ENCODE measurements at regions not wholly inside any gene's neighbourhood (a gene's known extent, or its start where the extent isn't known, plus 50 kb on each side); places are given as distances from the start of the nearest gene placed in this dataset.

DNA sequence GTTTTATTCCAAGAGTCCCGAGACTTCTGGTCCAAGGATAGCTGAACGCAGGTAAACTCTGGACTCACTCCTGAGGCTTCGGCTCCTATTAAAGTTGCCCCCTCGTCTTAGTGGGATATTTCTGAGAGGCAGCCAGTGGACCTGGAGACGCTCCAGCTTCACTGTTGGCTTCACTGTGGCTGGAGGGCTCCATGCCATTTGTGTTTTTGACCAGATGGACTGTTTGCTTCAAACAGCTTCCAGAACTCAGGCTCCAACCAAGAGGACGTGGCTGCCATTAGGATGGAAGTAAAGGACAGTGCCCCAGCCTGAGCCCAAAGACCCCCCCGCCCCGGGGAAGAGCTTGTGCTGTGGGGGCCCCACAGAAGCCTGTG lies 94.4 kb upstream of the LDAH start:
- intact Hi-C loops (cut with DNase I): no loop called here
- no peak overlapping the region for H3K27ac ChIP-seq
- DNase-seq: no peak

DNA sequence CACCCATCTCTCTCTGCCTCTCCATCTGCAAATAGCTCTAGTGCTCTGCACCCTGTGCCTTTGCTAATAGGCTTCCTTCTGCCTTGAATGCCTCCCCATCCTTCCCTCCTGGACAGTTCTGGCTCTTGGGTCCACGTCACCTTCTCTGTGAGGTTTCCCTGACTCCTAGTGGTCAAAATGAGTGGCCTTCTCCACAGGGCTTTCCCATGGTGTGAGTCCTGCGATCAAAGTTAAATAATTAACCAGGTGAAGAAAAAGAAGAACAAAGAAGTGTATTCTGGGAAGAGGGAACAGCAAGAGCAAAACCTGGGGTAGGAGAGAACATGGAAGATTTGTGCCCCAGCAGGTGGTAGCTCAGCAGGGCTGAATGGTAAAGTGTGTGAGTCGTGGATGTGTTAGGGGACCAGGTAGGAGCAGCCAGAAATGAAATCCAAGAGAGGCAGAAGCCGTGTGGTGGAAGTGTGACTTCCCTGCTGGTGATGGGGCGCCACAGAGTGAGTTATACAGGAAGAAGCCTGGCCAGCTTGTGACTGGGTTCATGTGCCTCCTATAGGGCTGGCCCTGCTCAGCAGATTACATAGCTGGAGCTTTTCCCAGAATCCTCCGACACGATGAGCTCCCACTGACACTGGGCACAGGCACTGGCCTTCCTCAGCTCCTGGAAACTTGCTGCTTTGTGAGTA lies 93.8 kb upstream of the LDAH start:
- no peaks in the 10 kb centered on the region for H3K4me1 ChIP-seq
- no peak for ATAC-seq
- no peaks in the 10 kb centered on the region for H3K9me3 ChIP-seq
- intact Hi-C loops (cut with DNase I): no loop called here
- H3K27me3 ChIP-seq (ENCODE audit: low read depth): peaks cover 6% of the 10 kb centered on the region
- H3K36me3 ChIP-seq: no peaks in the 10 kb centered on the region
- TF ChIP-seq, protein P1, sequence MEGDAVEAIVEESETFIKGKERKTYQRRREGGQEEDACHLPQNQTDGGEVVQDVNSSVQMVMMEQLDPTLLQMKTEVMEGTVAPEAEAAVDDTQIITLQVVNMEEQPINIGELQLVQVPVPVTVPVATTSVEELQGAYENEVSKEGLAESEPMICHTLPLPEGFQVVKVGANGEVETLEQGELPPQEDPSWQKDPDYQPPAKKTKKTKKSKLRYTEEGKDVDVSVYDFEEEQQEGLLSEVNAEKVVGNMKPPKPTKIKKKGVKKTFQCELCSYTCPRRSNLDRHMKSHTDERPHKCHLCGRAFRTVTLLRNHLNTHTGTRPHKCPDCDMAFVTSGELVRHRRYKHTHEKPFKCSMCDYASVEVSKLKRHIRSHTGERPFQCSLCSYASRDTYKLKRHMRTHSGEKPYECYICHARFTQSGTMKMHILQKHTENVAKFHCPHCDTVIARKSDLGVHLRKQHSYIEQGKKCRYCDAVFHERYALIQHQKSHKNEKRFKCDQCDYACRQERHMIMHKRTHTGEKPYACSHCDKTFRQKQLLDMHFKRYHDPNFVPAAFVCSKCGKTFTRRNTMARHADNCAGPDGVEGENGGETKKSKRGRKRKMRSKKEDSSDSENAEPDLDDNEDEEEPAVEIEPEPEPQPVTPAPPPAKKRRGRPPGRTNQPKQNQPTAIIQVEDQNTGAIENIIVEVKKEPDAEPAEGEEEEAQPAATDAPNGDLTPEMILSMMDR (IDR thresholded peaks at IDR 0.05): peak; percentile 11
- no peak overlapping the region for H3K4me3 ChIP-seq
- no peak for DNase-seq
- no peak overlapping the region for H3K27ac ChIP-seq

More for the DNA sequence above, 94.4 kb upstream of the LDAH start:
- H3K36me3 ChIP-seq: no peaks in the 10 kb centered on the region
- no peaks in the 10 kb centered on the region for H3K9me3 ChIP-seq
- H3K27me3 ChIP-seq (ENCODE audit: low read depth): peaks cover 6% of the 10 kb centered on the region
- H3K4me3 ChIP-seq: no peak overlapping the region
- TF ChIP-seq, protein P1 (IDR thresholded peaks at IDR 0.05): no peak
- no peaks in the 10 kb centered on the region for H3K4me1 ChIP-seq
- no peak for ATAC-seq

DNA sequence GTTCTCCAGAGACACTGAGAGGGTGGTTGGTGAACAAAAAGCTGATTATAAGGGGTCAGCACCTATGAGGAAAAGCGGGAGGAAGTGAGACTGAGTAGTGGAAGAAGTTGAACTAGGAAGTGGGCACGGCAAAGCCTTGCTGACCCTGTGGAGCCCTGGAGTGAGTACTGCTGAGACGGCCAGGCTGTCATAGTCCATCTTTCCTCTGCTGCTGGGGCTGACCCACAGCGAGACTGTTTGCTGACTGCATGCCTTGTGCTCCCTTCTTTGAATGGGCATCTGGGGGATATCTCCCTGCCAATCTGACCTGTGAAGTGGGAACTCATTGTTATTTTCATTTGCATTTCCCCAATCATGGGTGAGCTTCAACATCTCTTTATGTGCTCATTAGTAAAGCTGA lies 92.4 kb upstream of the LDAH start:
- DNase-seq: no peak
- Histone ChIP-seq H3K9me3 (no peaks in the 10 kb centered on the region), H3K4me3 (no peak overlapping the region), H3K36me3 (no peaks in the 10 kb centered on the region), H3K27ac (no peak overlapping the region), H3K4me1 (no peaks in the 10 kb centered on the region), H3K27me3 (ENCODE audit: low read depth) (peaks cover 6% of the 10 kb centered on the region)
- intact Hi-C loops (cut with DNase I): no loop called here
- TF ChIP-seq, protein P1 (IDR thresholded peaks at IDR 0.05): no peak
- no peak for ATAC-seq

DNA sequence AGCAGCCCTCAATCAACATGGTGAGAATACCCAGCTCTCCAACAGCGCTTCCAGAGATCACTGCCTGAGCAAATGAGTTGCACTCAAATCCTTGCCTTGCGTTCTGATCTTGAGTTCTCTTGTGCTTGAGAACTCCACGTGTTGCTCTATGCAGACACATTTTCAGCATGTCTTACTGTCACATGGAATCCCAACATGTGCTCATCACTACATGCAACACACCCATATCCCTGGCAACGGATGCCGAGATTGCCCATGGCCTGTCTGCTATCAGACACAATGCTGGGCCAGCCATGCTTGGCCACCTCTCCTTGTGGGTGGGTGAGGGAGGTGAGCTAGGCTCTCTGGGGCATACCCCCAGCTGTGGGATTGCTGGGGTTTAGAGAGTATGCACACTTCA lies 91.9 kb upstream of the LDAH start:
- Histone ChIP-seq H3K9me3 (no peaks in the 10 kb centered on the region), H3K4me1 (no peaks in the 10 kb centered on the region), H3K27ac (no peak overlapping the region), H3K4me3 (no peak overlapping the region), H3K36me3 (no peaks in the 10 kb centered on the region), H3K27me3 (ENCODE audit: low read depth) (peaks cover 6% of the 10 kb centered on the region)
- intact Hi-C loops (cut with DNase I): no loop called here
- DNase-seq: no peak
- TF ChIP-seq, protein P1 (IDR thresholded peaks at IDR 0.05): no peak
- ATAC-seq: no peak

DNA sequence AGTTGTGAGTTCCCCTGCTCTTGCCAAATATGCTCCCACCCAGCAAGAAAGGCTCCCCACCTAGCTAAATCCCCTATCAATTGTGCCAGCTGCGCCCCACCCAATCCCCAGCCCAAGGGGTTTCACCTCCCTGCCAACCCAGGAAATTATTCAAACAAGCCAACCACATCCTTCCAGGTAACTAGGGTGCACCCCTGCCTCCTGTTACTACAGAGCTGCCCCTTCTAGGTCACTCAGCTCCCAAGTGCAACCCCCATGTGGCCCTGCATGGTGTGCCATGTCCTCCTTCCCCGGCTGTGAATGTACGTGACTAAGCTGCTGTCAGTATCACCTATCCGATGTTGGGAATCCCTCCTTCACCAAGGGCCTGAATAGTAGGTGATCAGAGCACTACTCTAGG lies 91.2 kb upstream of the LDAH start:
- H3K9me3 ChIP-seq: no peaks in the 10 kb centered on the region
- DNase-seq: no peak
- no peaks in the 10 kb centered on the region for H3K4me1 ChIP-seq

More for the DNA sequence above, 91.2 kb upstream of the LDAH start:
- TF ChIP-seq, protein P1 (IDR thresholded peaks at IDR 0.05): no peak
- ATAC-seq: no peak
- Histone ChIP-seq H3K27me3 (ENCODE audit: low read depth) (peaks cover 6% of the 10 kb centered on the region), H3K36me3 (no peaks in the 10 kb centered on the region), H3K27ac (no peak overlapping the region), H3K4me3 (no peak overlapping the region)
- intact Hi-C loops (cut with DNase I): no loop called here

Measured in lower lobe of right lung (tissue), 2 donors.